ENCODE measurements at regions not wholly inside any gene's neighbourhood (a gene's known extent, or its start where the extent isn't known, plus 50 kb on each side); places are given as distances from the start of the nearest gene placed in this dataset.

DNA sequence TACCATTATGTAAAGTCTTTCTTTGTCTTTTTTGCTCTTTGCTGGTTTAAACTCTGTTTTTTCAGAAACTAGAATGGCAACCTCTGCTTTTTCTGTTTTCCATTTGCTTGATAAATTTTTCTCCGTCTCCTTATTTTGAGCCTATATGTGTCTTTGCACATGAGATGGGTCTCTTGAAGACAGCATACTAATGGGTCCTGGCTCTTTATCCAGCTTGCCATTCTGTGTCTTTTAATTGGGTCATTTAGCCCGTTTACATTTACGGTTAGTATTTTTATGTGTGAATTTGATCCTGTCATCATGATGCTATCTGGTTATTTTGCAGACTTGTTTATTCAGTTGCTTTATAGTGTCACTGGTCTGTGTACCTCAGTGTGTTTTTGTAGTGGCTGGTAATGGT is 207.9 kb upstream of the TMEM260 start:
- TF ChIP-seq EZH2 (IDR thresholded peaks at IDR 0.05; ENCODE audit: insufficient read depth, poor library complexity, severe bottlenecking) (no peak), EZH2phosphoT487 (IDR thresholded peaks at IDR 0.05; ENCODE audit: insufficient read depth, low read depth) (no peak)

Measured in GM23248 (cell line).